GM21737 (cell line): ENCODE measurements at regions not wholly inside any gene's neighbourhood (a gene's known extent, or its start where the extent isn't known, plus 50 kb on each side); places are given as distances from the start of the nearest gene placed in this dataset.
"Not testable (repeated sequence)": the region's sequence is repeated elsewhere in the genome, so short reads cannot be mapped to it uniquely, and the experiment has no call there.

Source experiments
- ATAC-seq: cut with Tn5 transposase; IDR thresholded peaks from one replicate; pipeline ENCODE4 v1.9.1; 2021; ENCODE audit warnings: mild to moderate bottlenecking, moderate library complexity; ENCODE audit not compliant: unreplicated experiment

- ATAC-seq, result peak; percentile 71
Observed at GRCh38 chr7:32691965-32692815, 196.9 kb downstream of the AVL9 start.

- not testable (repeated sequence) for ATAC-seq
Observed at GRCh38 chr7:32688092-32688491, 192.8 kb downstream of the AVL9 start.

DNA sequence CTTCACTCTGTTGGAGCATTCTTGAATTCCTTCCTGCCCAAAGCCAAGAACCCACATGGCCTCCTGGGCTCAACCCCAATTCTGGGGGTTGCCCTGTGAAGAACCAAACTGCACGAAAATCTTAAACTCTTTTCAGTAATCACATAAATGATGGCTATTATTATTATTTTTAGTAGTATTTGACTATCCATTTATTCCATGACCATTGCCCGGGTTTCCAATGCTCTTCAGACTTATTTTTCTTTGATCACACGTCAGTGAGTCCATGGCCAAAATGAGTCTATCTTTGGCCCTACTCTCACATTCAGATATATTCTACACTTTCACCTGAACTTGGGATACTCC lies 185.9 kb downstream of the AVL9 start:
- no peak for ATAC-seq

DNA sequence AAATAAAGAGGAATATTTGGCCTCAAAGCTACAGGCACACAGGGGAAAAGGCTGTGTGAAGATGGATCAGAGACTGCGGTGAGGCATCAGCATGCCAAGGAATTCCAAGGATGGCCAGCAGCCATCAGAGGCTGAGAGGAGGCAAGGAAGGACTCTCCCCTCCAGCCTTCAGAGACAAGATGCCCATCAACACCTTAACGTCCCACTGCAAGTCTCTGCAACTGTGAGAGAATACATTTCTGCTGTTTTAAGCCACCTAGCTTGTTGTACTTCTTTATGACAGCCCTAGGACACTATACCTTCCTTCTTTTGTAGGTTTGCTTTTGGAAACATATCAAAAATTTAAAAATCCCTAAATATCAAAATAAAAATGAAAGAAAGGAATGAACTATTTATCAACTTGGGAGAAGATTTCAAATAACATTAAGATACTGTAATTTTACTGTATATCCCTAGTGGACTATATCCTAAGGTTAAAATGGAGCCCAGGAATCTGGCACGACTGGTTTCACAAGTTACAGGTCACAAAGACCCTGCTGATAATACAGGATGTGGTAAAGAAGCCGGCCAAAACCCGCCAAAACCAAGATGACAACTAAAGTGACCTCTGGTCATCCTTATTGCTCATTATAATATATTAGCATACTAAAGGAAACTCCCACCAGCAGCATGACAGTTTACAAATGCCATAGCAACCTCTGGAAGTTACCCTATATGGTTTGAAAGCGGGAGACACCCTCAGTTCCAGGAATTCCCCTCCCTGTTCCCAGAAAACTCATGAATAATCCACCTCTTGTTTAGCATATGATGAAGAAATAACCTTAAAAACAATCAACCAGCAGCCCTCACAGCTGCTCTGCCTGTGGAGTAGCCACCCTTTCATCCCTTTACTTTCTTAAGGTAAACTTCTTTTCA lies 185.2 kb downstream of the AVL9 start:
- ATAC-seq, result no peak

DNA sequence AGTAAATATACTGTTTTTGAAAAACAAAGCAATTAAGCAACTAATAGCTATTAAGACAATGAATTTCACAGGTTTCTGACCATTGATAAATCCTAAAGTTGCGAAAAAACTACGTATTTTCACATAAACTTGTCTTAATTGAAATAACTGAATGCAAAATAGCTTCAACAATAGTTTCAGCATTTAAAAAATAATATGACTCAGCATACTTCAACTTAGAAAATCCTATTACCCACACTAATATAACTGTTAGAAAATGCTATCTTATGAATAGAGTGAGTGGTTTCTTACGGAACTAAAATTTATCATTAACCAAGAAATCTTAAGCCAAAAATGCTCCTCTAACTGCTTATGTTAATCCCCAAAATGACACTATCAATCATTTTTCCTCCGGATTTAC lies 183.9 kb downstream of the AVL9 start:
- ATAC-seq, result no peak

- no peak for ATAC-seq
Observed at GRCh38 chr7:32677593-32677992, 182.3 kb downstream of the AVL9 start.

- ATAC-seq, result no peak
Observed at GRCh38 chr7:32676249-32676941, 181.1 kb downstream of the AVL9 start.

- ATAC-seq, result no peak
Observed at GRCh38 chr7:32673275-32673983, 178.1 kb downstream of the AVL9 start.

DNA sequence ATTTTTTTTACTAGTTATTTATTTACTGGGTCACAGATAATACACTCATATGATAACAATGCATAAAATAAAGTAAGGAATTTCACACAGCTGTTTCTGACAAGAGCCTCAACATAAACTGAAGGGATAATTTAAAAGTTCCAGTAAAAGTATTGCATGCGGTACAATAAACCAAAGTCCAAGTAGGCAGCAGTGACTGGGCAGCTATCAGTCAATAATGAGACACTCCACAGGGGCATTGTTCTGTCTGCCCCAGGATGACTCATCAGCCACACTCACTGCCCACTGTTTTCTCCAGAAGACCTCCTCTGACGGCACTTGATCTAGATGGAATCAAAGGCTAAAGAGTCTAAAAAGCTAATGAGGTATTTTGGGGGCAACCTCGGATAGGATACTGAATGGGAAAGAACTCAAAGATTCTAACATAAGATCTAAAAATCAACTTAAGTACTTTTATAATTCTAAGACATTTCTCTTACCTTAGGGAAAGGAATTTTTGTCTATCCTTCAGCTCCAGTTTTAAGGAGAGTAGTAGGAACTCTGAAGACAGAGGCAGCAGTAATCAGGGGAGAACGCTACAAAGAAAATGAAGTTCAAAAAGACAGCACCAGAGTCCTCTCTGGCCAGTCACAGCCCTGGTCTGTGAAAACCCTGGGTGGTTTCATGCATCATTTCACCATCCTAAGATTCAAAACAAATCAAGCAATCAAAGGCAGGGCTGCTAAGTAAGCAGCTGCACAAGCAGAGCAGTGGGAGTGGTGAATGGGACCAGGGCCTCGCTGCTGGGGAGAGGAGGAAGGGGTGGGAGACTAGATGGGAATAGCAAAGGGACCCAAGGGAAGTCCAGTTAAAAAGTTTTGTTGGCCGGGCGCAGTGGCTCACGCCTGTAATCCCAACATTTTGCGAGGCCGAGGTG lies 175.1 kb downstream of the AVL9 start:
- no peak for ATAC-seq

DNA sequence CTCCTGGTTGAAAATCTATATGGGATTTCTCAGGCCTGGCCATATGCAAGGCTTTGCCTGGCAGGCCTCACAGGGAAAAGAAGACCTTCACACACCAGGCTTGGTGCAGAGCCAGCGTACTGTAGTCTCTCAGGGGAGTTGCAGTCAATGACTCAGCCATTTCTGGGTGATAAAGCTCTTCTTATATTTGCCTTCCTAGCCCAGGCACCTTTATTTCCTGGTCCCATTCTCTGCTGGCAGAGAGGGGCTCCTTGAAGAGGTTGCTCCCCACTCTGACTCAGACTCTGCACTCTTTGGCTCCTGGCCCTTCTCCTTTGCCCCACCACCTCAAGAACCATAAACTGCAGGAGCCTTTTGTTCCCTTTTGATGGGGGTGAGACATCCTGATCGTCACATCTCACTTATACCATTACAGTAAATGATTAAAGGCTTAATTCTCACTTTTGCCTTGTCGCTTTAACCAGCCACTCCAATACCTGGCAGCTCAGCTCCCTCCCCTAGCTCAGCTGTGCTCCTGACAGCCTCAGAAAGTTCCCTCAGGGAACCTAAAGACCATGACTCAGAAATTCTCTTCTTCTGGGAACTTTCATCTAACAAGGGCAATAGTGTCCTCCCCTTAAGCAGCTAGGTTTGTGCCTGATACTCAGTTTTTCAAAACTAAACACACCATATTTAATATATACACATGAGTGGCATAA lies 174.0 kb downstream of the AVL9 start:
- ATAC-seq, result not testable (repeated sequence)

DNA sequence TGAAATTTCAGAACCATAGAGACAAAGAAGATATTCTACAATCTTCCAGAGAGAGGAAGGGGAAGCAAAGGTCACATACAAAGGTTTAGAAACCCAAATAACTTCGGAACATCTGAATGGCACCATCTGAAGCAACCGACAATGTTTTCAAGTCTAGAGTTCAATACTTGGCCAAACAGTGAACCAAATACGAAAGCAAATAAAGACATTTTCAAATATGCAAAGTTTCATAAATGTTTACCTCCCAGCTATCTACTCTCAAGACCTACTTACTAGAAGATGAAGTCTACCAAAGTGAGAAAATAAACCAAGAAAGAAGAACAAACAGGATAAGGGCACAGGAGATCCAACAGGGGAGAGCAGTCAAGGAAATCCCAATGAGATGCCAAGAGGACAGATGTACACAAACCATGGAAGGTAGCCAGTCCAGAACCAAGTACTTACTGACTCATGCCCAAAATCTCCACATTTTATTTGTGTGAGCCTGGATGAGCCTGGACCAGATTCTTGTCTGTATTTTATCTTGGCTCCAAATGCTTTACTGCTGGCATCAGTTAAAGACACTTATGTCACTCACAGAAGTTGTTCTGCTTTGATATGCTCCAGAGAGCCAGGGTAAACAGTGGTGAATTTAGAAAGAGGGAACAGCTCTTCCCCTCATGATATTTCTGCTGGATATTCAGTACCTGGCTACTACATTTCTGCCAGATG lies 173.3 kb downstream of the AVL9 start:
- ATAC-seq, result not testable (repeated sequence)

DNA sequence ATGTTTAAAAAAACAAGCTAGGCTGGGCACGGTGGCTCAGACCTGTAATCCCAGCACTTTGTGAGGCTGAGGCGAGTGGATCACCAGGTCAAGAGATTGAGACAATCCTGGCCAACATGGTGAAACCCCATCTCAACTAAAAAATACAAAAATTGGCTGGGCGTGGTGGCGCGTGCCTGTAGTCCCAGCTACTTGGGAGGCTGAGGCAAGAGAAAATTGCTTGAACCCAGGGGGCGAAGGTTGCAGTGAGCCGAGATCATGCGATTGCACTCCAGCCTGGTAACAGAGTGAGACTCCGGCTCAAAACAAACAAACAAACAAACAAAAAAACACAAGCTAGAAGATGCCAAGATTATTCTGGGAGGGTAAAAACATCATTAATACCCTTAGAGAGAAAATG lies 172.3 kb downstream of the AVL9 start:
- ATAC-seq, result not testable (repeated sequence)

GRCh38 chr7:32663805-32664211 lies 168.5 kb downstream of the AVL9 start:
- not testable (repeated sequence) for ATAC-seq

DNA sequence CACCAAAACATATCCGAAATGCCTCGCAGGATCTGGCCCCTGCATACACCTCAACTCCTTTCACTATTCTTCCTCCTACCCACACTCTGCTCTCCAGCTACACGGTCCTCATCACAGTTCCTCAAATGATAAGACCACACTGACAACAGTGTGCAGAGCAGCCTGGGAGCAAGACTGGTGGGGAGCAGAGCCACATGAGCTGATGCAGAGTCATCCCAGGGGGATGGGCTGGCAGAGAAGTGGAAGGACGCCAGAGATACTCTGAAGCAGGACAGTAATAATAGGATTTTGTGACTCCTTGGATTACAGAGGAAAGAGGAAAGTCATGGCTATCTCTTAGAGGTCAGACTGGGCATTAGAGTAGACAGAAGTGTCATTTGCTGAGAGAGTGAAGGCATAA lies 167.2 kb downstream of the AVL9 start:
- ATAC-seq, result not testable (repeated sequence)

DNA sequence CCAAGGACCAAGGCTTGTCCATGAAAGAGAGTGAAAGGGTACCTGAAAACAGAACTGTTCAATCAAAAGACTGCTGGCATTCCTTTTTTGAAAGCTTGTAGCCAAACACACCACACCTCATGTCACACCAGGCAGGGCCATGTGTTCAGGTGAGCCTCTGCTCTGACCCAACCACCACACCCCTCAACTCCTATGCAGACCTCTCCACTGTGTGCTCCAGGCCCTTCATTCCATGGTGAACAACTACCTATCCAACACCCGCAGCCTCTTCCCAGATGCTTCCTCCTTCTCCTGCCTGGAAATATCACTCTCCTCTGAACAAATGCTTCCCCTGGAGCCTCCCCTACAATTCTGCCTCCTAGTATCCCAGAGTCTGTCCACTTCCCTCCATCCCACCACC lies 166.6 kb downstream of the AVL9 start:
- no peak for ATAC-seq

- no peak for ATAC-seq
Observed at GRCh38 chr7:32661501-32661900, 166.2 kb downstream of the AVL9 start.

DNA sequence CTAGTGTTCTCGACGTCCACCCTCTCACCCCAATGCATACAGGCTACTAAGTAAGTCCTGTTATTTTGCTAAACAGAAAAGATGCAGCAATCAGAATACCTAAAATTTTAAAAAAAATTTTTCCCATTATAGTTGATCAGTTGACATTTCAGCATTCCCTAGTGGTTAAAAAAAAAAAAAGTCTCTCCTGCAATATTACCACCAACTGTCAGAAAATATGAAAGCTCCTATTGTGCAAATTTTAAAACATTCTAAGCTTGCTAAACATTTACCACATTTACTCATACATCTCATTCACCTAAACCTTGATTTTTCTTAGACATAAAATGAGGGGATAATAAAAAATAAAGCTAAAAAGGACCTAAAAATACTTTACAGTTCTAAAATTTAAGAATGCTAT lies 165.6 kb downstream of the AVL9 start:
- no peak for ATAC-seq

- ATAC-seq, result no peak
Observed at GRCh38 chr7:32659853-32660252, 164.6 kb downstream of the AVL9 start.
